ENCODE measurements at regions not wholly inside any gene's neighbourhood (a gene's known extent, or its start where the extent isn't known, plus 50 kb on each side); places are given as distances from the start of the nearest gene placed in this dataset.
A peak's percentile ranks its signal among the peaks of the same experiment; 100 is the strongest.
"Not testable (repeated sequence)": the region's sequence is repeated elsewhere in the genome, so short reads cannot be mapped to it uniquely, and the experiment has no call there.

DNA sequence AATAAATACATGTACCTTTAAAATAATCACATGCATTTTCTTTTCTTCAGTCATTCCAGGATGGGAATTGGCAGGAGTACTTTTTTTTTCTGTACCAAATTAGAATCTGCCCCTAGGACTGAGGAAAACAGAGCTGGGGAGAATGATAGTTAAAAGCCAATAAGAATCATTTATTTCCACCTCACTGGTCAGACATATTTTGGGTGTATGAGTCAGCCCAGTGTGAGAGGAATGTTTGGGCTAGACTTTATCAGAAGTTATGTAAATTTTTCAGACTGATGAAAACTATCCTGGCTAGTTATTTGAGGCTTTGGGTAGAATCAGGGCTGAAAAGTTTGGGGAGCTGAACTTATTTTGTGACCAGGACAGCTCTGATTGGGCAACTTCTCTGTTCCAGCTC is 303.1 kb upstream of the NPSR1 start:
- intact Hi-C loops (cut with DNase I) = no loop called here
- Histone ChIP-seq H3K27ac (peak overlapping the region in 2 of 10 donors; percentile 4 to 53), H3K9me3 (no peaks in the 10 kb centered on the region), H3K4me1 (peaks cover 0 to 15% (median 10%) of the 10 kb centered on the region in 9 donors), H3K4me3 (no peak overlapping the region), H3K36me3 (no peaks in the 10 kb centered on the region), H3K27me3 (no peaks in the 10 kb centered on the region)
- ATAC-seq = peak in 5 of 8 donors; percentile 56 to 85 (median 59)
- DNase-seq = peak in 1 of 2 donors; percentile 5
- TF ChIP-seq, protein P1, sequence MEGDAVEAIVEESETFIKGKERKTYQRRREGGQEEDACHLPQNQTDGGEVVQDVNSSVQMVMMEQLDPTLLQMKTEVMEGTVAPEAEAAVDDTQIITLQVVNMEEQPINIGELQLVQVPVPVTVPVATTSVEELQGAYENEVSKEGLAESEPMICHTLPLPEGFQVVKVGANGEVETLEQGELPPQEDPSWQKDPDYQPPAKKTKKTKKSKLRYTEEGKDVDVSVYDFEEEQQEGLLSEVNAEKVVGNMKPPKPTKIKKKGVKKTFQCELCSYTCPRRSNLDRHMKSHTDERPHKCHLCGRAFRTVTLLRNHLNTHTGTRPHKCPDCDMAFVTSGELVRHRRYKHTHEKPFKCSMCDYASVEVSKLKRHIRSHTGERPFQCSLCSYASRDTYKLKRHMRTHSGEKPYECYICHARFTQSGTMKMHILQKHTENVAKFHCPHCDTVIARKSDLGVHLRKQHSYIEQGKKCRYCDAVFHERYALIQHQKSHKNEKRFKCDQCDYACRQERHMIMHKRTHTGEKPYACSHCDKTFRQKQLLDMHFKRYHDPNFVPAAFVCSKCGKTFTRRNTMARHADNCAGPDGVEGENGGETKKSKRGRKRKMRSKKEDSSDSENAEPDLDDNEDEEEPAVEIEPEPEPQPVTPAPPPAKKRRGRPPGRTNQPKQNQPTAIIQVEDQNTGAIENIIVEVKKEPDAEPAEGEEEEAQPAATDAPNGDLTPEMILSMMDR (IDR thresholded peaks at IDR 0.05) = no peak

DNA sequence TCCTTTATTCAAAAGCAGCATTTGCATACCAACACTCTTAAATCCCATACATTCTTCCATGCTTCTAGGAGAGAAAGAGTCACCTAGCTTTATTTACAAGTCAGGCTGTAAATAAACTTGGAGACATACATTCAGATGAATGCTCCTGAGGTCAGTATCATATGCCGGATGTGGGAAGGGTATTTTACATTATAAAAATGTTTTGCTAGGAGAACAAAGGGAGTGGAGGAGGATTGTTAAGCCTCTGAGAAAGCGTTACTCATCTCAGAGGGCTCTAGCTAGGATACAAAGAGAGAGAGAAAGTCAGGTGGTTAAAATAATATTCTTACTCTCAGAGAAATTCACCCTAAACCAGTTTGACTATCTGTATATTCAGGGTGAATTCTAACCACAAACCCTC is 300.9 kb upstream of the NPSR1 start:
- H3K27ac ChIP-seq = no peak overlapping the region
- intact Hi-C loops (cut with DNase I) = no loop called here
- DNase-seq (no peak), ATAC-seq (no peak)
- no peaks in the 10 kb centered on the region for H3K27me3 ChIP-seq
- H3K9me3 ChIP-seq = no peaks in the 10 kb centered on the region
- 73 to 76% methylated on average over 2 of the region's 2 CpGs for WGBS, 2 donors
- no peaks in the 10 kb centered on the region for H3K36me3 ChIP-seq
- H3K4me1 ChIP-seq = peaks cover 0 to 15% (median 10%) of the 10 kb centered on the region in 9 donors
- H3K4me3 ChIP-seq = no peak overlapping the region
- TF ChIP-seq, protein P1 (IDR thresholded peaks at IDR 0.05) = no peak

DNA sequence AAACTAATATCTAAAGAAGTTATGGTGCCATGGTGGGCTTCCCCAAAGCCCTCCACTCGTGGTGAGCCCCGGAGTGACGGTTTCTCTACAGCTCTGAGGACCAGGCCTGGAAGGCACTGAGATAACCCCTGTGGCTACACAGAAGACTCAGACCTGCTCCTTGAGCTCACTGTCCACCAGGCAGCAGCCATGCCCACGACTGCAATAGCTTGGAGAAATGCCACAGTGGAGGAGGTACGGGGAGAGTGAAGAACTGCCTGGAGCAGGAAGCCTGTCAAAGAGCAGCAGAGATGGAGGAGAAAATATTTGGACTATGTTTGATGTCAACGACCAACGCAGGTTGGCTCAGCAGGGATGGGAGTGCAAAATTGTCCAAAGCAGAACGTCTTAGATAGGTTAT is 300.1 kb upstream of the NPSR1 start:
- no peak overlapping the region for H3K27ac ChIP-seq
- H3K4me3 ChIP-seq = no peak overlapping the region
- whole genome bisulfite sequencing, 2 donors = 77 to 84% methylated on average over 8 of the region's 8 CpGs
- ATAC-seq (no peak), DNase-seq (no peak)
- no peaks in the 10 kb centered on the region for H3K9me3 ChIP-seq
- peaks cover 0 to 15% (median 10%) of the 10 kb centered on the region in 9 donors for H3K4me1 ChIP-seq
- no peaks in the 10 kb centered on the region for H3K27me3 ChIP-seq
- intact Hi-C loops (cut with DNase I) = no loop called here
- no peaks in the 10 kb centered on the region for H3K36me3 ChIP-seq
- TF ChIP-seq, protein P1 (IDR thresholded peaks at IDR 0.05) = no peak

DNA sequence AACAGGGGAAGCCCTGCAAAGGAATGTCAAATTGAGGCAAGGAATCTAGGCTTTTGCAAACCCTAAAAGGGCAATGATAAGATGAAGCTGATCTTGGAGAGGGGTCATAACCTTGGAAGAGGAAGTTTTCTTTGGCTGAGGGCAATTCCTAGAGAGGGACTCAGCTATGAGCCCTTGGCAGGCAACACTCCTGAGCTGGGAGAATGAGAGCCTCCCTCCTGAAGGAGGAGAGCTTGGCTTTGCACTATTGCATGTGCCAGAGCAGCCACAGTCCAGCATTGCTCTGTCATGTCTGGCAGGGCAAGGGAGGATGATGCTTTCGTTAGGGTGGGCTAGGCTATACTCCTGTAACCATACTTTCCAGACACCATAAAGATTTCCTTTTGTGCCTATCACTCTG is 299.4 kb upstream of the NPSR1 start:
- H3K27me3 ChIP-seq; H3K27ac ChIP-seq; DNase-seq; ATAC-seq; H3K4me3 ChIP-seq; H3K36me3 ChIP-seq; intact Hi-C loops (cut with DNase I); H3K9me3 ChIP-seq: not testable (repeated sequence)
- H3K4me1 ChIP-seq = peaks cover 0 to 15% (median 10%) of the 10 kb centered on the region in 9 donors
- 86 to 88% methylated on average over 1 of the region's 1 CpG for WGBS, 2 donors

DNA sequence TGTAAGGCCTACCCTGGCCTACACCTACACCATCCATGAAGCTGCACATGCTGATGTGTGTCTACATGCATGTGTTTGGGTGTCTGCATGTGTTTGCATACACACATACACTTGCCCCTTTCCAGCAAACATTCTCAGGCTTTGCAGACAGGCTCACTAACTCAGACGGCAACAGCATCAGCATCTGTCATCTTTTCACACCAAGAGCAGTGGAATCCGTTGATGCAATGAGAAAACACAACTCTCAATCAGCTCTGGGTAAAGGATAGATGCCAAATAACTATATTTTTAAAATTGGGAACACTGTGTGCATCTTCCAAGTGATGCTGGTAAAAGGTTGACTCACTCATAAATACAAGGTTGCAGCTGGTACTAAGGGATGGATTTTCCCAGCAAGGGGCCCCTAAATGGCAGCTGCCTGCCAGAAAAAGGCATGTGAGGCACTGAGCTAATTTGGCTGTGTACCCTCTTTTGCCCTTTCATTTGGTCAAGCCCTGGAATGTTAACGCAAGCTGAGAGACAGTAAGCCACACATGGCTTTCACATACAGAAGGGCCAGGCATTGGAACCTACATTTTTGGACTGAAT is 296.3 kb upstream of the NPSR1 start:
- Histone ChIP-seq H3K4me3 (no peak overlapping the region), H3K36me3 (no peaks in the 10 kb centered on the region), H3K4me1 (no peaks in the 10 kb centered on the region), H3K27ac (no peak overlapping the region), H3K9me3 (no peaks in the 10 kb centered on the region), H3K27me3 (no peaks in the 10 kb centered on the region)
- TF ChIP-seq, protein P1 (IDR thresholded peaks at IDR 0.05) = no peak
- ATAC-seq (peak in 2 of 8 donors; percentile 27 to 63), DNase-seq (no peak)
- intact Hi-C loops (cut with DNase I) = no loop called here
- 70 to 71% methylated on average over 3 of the region's 3 CpGs for WGBS, 2 donors

Data from heart right ventricle (tissue), 16 donors.